Medulla oblongata (tissue), 1 donor: ENCODE measurements at regions not wholly inside any gene's neighbourhood (a gene's known extent, or its start where the extent isn't known, plus 50 kb on each side); places are given as distances from the start of the nearest gene placed in this dataset.
"Not testable (repeated sequence)": the region's sequence is repeated elsewhere in the genome, so short reads cannot be mapped to it uniquely, and the experiment has no call there.

Source experiments
- DNase-seq: peaks from one replicate; pipeline ENCODE4 v3.0.0-alpha.2; 2015; ENCODE audit errors: extremely low spot score

DNA sequence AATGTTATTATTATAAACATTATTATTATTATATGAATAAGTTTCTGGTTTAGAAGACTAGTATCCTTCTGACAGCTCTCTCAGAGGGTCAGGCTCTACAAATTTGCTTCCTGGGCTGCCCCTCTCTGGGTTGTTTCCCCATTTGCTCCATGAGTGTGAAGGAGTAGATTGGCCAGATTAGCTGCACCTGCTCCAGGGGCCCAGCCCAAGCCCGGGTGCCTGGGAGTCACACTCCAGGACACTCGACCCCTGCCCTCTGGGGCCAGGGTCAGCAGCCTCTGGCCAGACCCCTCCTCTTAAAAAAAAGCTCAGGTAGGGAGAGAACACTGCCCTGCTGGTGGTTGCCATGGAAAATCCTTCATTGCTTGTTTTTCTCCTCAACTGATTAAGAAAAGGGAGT lies 169.0 kb upstream of the FOXD4L5 start:
- not testable (repeated sequence) for DNase-seq

DNA sequence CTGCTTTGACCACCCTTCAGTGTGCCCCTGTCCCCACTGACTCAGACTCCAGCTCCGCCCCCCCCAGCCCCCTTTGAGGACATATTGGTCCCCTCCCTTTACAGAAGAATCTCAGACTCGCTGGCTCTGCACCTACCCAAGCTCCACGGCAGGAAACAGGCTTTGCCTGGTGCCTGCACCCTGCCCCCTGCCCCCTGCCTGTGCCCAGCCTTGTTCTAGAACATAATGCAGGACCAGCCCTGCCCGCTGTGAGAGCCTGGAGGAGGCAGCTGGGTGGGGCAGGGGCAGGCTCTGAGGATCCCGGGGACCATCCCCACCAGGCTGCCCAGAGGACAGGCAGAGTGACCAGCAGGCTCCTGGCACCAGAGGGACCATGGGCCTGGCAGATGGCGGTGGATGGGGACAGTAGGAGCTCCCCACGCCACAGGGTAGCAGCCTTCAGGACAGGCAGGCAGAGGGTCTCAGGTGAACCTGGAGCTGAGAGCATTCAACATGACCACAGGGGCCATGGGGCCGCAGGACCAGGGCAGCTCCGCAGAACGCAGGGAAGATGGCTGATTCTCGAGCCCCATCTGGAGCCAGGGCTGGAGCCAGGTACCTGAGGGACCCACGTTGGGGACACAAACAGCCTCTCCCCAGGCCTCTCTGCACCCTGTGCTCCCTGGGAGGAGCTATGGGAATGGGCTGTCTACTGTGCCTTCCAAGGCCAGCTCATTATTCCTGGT lies 165.0 kb upstream of the FOXD4L5 start:
- not testable (repeated sequence) for DNase-seq

DNA sequence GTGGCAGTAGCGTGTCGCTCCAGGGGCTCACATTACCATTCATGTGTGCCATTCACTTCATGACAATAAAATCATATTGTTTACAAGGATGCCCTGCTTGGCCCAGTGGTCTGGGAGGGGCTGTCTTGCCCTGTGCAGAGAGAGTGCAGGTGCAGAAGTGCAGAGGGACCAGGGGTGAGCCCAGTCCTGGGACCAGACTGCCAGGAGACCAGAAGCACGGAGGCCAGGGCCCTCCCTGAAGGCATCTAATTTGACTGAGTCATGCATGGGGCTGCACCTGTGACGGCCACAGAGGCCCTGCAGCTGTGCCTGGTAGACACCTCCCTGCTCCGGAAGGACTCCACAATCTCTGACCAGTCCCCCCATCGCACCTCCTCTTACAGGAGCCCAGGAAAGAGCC lies 164.4 kb upstream of the FOXD4L5 start:
- no peak for DNase-seq

DNA sequence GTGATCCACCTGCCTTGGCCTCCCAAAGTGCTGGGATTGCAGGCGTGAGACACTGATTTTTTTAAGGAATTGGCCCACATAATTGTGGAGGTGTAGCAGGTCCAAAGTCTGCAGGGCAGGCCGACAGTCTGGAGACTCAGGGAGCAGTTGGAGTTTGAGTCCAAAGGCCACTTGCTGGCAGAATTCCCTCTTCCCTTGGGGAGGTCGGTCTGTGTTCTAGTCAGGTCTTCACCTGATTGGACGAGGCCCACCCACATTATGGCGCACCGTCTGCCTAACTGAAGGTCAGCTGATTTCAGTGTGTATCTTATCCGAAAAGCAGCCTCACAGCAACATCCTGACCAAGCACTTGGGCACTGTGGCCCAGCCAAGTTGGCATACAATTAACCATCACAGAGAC lies 162.1 kb upstream of the FOXD4L5 start:
- not testable (repeated sequence) for DNase-seq

DNA sequence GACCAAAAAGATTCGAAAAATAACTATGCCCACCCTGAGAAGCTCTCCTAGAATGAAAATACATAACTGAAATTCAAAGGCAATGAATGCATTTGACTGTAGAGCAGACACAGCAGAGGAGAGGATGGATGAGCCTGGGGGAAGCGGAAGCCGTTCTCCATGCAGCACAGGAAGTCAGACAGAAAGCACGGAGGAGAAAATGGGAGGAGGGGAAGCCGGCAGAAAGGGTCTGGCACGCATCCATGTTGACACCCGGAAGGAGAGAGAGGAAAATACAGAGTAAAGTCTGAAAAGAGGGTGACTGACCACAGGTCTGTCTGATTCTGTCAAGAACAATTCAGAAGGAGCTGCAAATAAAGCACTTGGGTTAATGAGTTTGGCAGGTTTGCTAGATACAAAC lies 161.0 kb upstream of the FOXD4L5 start:
- DNase-seq, result not testable (repeated sequence)

DNA sequence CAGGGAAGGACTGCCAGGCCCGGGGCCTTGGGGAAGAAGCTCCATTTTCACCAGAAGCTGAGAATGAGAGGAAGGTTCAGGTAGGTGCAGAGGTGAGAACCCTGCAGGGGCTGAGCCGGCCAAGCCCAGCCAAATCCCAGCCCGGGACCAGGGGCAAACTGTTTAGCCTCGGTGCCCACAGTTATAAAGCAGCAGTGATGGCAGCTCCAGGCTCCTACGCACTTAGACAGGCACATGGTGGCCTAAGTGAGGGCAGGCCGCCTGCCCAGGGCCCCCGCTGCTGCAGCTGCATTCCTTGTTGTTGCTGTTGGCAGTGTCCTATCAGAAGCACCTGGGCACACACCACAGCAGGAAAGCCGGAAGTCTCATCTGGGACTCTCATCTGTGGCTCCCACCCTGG lies 159.9 kb upstream of the FOXD4L5 start:
- DNase-seq, result no peak

DNA sequence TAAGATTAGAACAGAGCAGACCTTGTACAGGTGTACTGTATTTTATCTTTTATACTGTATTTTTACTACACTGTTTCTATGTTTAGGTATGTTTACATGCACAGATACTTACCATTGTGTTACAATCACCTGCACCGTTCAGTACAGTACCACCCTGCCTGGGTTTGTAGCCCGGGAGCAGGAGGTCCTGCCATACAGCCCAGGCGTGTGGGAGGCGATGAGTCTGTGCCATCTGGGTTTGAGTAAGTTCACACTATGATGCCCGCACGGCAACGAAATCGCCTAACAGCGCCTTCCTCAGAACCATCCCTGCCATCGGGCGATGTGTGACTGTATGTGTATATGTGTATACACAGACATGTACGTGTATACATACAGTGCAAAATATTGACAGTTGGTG lies 157.1 kb upstream of the FOXD4L5 start:
- DNase-seq, result not testable (repeated sequence)

DNA sequence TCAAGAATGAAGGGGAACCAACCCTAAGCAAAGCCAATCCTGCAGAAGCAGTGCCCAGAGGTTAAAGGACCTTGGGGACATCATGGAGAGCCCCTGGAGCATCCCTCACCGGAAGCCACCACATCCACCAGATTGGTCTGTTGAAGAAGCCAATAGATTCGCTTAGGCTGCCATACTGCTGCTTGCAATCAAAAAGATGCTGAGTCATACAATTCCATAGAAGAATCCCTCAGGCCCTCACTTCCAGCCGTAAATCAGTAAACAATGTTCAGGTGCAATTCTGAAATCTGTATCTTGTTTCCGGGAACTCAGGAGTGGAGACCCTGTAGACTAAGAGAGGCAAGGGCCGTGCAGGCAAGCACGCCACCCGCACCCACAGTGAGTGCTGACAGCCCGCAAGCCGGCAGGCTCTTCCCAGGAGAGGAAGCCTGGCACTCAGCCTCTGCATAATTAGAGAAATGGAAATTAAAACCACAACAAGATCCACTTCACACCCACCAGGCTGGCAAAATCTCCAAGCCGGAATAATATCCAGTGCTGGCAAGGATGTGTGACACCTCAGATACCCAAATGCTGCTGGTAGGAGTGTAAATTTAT lies 156.4 kb upstream of the FOXD4L5 start:
- not testable (repeated sequence) for DNase-seq

DNA sequence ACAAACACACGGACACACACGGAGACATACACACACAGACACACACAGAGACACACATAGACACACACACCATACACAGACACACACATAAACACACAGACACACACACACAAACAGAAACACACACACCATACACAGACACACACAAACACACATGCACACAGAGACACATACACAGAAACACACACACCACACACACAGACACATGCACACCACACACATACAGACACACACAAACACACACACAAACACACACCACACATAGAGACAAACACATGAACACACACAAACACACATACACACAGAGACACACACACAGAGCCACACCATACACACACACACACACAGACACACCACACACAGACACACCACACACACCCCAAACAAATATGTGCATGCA lies 152.7 kb upstream of the FOXD4L5 start:
- no peak for DNase-seq

DNA sequence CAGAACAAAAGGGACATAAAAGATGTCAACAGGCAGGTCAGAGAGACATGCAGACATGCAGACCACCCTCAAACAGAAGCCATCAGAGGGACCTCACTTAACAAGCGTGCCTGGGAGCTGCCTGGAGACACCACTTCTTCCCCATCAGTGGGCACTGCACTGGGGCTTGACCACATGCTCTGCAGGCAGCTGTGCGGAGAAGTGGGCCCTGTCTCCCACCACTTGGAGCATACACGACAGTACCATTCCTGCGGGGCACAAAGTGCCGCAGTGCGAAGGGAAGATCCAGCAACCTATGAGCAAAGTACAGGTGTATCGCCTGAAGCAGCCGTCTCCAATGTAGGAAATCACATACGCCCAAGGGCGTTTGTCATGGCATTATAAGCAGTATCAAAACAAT lies 150.5 kb upstream of the FOXD4L5 start:
- DNase-seq, result no peak

DNA sequence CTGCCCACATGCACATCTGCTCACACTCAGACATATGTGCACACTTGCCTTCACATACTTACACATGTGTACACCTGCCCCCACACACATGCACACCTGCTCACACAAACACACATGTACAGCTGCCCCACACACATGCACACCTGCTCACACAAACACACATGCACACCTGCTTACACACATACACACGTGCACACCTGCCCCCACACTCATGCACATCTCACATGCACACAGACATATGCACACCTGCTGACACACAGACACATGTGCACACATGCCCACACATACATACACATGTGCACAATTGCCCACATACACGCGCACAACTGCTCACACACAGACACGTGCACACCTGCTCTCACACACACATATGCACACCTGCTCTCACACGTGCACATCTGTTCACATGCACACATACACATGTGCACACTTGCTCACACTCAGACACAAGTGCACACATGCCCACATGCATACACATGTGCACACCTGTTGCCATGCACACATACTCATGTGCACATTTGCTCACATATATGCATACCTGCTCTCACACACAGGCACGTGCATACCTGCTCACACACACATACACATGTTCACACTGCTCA lies 147.8 kb upstream of the FOXD4L5 start:
- no peak for DNase-seq

DNA sequence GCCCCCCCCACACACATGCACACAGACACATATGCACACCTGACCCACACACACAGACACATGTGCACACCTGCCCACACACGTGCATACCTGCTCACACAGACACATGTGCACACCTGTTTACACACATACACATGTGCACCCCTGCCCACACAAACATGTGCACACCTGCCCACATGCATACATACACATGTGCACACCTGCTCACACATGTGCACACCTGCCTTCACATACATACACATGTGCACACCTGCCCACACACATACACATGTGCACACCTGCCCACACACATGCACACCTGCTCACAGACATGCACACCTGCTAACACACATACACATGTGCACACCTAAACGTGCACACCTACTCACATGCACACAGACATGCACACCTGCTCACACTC lies 147.0 kb upstream of the FOXD4L5 start:
- no peak for DNase-seq

DNA sequence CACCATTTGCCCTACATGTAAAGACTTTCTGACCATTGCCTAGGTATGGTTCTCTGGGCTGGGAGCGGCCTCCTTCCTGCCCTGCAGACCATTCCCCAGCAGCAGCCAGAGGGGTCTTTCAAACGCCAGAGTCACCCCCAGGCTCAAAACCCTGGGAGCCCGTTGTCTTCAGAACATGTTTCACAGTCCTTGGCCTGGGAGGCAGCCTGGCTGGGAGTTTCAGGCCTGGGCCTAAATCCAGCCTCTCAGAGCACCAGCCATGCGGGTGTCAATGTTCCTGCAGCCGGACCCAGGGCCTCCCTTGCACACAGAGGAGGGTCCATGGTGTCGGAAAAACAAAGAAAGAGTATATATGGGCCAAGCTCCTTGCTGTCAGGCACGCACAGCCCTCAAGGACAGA lies 145.2 kb upstream of the FOXD4L5 start:
- DNase-seq, result no peak

DNA sequence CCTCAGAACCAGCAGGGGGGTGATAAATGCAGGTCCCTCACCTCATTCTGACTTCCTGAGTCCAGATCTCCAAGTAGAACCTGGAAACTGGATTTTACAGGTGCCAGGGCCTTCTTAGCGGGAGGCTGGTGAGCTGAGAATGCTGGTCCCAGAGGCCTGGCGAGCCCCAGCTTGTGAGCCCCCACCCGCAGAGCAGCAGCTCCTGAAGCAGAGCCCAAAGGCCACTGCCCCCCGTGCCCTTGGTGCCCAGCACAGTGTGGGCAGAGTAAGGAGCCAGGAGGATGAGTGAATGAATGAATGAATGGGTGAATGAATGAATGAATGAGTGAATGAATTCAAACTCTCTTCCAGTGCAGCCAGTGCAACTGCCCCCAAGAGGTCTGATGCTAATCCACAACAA lies 142.4 kb upstream of the FOXD4L5 start:
- DNase-seq, result not testable (repeated sequence)

DNA sequence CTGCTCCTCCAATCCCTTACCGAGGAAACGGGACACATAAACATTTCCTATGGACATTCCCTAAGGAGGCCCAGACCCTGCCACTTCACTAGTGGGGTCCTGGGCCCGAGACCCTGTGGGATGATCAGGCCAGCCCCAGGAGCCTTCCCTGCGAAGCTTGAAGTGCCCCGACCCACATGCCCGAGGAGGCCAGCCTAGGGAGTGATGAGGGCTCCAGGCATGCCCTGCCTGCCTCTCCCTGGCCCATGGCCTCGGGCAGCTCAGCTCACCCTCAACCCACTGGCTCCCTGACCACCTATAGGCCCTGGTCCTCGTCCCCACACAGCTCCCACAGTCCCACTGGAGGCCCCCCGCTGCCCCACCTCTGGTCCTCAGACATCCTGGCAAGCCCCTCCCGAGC lies 141.8 kb upstream of the FOXD4L5 start:
- DNase-seq, result not testable (repeated sequence)

DNA sequence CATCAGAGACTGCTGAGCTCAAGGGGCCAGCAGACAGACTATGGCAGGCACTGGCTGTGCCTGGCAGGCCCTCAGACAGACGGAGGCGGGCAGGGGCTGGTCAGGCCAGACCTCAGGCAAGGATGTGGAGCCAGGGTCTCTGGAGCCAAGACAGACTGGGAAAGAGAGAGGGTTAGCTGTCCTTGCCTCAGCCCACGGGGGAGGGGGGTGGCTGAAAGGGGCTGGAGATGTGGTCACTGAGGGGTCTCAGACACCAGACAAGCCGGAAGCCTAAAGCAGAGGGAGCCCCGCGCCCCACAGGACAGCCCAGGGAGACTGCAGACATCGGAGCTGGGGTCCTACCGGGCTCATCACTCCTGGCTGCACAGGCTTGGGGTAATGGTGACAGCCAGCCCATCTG lies 141.2 kb upstream of the FOXD4L5 start:
- DNase-seq, result no peak

DNA sequence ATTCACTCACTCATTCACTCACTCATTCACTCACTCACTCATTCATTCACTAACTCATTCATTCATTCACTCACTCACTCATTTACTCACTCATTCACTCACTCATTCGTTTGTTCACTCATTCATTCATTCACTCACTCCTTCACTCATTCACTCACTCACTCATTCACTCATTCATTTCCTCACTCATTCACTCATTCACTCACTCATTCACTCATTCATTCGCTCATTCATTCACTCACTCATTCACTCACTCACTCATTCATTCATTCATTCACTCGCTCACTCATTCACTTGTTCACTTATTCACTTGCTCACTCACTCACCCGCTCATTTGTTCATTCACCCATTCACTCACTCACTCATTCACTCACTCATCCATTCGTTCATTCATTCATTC lies 140.2 kb upstream of the FOXD4L5 start:
- not testable (repeated sequence) for DNase-seq

DNA sequence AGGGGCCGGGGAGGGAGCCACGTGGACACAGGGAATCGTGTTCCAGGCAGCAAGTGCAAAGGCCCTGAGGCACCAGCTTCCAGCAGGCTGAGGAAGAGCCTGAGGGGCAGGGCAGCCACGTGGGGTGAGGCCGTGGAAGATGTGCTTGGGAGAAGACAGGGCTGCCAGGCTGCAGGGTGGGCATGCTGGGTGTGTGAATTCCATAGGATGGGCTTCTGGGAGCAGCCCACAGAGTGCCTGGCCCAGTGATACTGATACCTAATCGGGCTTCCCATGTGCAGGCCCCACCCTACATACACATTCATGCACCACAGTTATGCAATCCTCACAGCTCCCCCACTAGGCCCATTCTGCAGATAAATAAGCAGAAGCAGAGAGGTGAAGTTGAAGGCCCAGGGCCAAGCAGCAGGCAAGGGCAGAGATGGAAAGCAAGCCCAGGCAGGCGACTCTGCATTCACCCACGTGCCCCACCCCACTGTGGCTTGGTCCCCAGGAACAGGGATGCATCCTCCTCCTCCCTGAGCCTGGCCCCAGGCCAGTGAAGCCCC lies 139.5 kb upstream of the FOXD4L5 start:
- not testable (repeated sequence) for DNase-seq

DNA sequence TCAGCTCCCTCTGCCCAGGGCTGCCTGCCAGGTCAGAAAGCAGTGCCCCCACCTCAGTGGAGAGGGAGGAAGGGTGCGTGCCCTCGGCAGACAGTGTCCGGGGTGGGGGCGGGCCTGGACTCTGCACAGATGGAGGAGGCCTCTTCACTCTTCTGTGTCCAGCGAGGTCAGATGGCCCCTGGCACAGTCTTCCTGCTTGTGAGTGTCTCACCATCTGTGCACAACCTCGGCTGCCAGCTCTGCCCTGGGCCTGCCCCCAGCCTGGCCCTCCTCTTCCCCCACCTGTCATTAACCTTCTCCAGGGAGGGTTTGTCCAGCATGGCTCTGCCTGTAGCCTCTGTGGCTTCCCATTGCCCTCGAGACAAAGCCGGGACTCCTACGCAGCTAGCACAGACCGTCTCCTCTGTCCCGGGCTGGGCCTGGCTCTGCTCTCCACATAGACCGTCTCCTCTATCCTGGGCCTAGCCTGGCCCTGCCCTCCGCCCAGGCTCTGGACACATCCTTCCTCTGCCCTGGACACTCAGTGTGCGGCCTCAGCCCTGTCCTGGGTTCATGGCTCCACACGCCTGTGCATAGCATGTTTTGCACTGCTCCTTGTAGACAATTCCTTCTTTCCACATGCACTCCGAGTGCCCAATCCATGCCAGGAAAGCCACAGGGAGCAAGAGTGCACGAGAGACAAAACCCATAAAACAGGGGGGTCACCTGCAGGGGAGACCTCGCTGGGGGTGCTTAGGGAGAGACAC lies 138.9 kb upstream of the FOXD4L5 start:
- not testable (repeated sequence) for DNase-seq

DNA sequence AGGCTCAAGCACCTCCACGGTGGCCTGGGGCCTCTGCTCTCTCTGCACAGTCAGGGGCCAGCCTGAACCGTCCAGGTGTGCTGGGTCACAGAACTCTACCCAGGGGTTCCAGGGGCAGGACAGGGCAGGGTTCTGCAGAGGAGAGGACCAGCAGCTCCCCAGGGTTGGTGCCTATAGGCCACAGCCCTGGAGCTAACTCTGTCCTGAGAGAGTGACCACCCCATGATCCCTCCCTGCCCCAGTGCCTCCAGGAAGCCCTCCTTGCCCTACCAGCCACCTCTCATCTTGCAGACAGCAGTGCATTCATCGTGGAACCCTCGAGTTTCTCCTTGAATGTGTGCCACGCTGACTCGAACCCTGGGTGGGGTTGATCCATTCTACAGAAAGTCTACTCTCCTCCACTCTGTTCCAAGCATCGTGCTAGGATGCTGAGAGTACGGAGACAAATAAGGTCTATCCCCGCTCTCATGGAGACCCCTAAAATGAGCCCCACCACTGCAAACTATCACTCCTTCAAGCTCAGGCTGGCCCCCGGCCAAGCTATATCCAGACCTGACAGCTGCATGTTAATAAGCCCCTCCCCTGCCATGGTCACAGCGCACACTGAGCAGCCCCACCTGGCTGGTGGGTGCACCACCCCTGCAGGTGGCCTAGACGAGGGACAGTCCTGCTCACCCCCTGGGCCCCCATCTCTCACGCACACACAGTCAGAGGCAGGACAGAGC lies 138.1 kb upstream of the FOXD4L5 start:
- DNase-seq, result not testable (repeated sequence)

DNA sequence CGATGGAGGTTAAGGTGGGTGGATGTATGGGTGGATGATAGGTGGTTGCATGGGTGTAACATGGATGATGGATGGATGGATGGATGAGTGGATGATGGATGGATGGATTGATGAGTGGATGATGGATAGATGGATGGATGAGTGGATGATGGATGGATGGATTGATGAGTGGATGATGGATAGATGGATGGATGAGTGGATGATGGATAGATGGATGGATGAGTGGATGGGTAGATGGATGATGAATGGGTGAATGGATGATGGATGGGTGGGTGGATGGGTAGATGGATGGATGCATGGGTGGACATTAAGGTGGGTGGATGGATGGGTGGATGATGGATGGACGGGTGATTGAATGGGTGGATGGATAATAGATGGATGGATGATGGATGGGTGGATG lies 136.5 kb upstream of the FOXD4L5 start:
- not testable (repeated sequence) for DNase-seq

DNA sequence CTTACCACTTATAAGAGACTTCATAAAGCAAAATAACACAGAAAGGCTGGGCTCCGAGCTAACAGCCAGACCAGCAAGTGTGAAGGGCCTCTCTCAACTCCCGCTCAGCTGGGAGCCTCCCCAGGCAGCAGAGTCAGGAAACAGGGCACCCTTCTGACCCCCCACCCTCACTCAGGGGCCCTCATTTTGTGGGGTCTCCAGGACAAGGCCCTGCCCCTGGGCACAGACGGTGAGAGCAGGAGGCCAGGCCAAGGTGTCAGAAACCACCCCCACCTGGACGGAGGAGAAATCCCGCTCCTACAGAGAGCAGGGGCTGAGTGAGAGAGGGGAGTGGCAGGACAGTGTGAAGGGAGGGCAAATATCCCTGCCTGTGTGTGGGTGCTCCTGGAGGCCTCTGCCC lies 135.8 kb upstream of the FOXD4L5 start:
- DNase-seq, result no peak
